ENCODE measurements at regions not wholly inside any gene's neighbourhood (a gene's known extent, or its start where the extent isn't known, plus 50 kb on each side); places are given as distances from the start of the nearest gene placed in this dataset.

DNA sequence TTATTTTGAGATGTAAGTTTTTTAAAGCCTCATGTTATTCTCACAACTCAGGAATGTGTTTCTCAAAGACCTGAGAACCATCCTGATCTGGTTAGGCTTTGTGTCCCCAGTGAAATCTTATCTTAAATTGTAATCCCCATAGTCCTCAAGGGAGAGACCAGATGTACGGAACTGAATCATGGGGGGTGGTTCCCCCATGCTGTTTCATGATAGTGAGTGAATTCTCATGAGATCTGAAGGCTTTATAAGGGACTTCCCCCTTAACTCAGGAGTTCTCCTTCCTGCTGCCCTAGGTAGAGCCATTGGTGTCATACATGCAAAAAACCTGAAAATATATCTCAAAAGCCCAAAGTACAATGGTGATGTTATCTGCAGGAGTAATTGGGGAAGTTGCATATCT, 836.7 kb downstream of the CBLN2 start:
- no peak for DNase-seq (ENCODE audit: low spot score)
- Mint-ChIP-seq H3K4me1 (no peaks in the 10 kb centered on the region), H3K9me3 (peaks cover 90% of the 10 kb centered on the region), H3K27ac (no peak overlapping the region), H3K4me3 (no peak overlapping the region), H3K27me3 (ENCODE audit: low read depth) (no peaks in the 10 kb centered on the region; the same call in 1 of the 2 replicates), H3K36me3 (peaks cover 62% of the 10 kb centered on the region)
- TF ChIP-seq, protein P1, sequence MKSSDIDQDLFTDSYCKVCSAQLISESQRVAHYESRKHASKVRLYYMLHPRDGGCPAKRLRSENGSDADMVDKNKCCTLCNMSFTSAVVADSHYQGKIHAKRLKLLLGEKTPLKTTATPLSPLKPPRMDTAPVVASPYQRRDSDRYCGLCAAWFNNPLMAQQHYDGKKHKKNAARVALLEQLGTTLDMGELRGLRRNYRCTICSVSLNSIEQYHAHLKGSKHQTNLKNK (CRISPR knock-in tag; IDR thresholded peaks at IDR 0.05) = no peak
- TF ChIP-seq FOXJ3 (CRISPR knock-in tag; IDR thresholded peaks at IDR 0.05; ENCODE audit: borderline replicate concordance) (no peak), ATF1 (CRISPR knock-in tag; IDR thresholded peaks at IDR 0.05) (no peak), ZNF317 (CRISPR knock-in tag; IDR thresholded peaks at IDR 0.05; ENCODE audit: borderline replicate concordance, low read depth) (no peak), GRHL2 (CRISPR knock-in tag; IDR thresholded peaks at IDR 0.05; ENCODE audit: insufficient replicate concordance, severe bottlenecking) (no peak), NR3C1 (CRISPR knock-in tag; conservative IDR thresholded peaks at IDR 0.05; ENCODE audit: low read depth) (no peak), ZNF396 (CRISPR knock-in tag; IDR thresholded peaks at IDR 0.05; ENCODE audit: borderline replicate concordance) (no peak), ZNF219 (CRISPR knock-in tag; IDR thresholded peaks at IDR 0.05; ENCODE audit: borderline replicate concordance) (no peak), NR1H2 (CRISPR knock-in tag; IDR thresholded peaks at IDR 0.05) (no peak), HMGA2 (CRISPR knock-in tag; IDR thresholded peaks at IDR 0.05) (no peak), EMX1 (CRISPR knock-in tag; IDR thresholded peaks at IDR 0.05) (no peak)
- TF ChIP-seq, protein P2, sequence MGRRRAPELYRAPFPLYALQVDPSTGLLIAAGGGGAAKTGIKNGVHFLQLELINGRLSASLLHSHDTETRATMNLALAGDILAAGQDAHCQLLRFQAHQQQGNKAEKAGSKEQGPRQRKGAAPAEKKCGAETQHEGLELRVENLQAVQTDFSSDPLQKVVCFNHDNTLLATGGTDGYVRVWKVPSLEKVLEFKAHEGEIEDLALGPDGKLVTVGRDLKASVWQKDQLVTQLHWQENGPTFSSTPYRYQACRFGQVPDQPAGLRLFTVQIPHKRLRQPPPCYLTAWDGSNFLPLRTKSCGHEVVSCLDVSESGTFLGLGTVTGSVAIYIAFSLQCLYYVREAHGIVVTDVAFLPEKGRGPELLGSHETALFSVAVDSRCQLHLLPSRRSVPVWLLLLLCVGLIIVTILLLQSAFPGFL (CRISPR knock-in tag; IDR thresholded peaks at IDR 0.05; ENCODE audit: borderline replicate concordance) = no peak
- TF ChIP-seq, protein P3, sequence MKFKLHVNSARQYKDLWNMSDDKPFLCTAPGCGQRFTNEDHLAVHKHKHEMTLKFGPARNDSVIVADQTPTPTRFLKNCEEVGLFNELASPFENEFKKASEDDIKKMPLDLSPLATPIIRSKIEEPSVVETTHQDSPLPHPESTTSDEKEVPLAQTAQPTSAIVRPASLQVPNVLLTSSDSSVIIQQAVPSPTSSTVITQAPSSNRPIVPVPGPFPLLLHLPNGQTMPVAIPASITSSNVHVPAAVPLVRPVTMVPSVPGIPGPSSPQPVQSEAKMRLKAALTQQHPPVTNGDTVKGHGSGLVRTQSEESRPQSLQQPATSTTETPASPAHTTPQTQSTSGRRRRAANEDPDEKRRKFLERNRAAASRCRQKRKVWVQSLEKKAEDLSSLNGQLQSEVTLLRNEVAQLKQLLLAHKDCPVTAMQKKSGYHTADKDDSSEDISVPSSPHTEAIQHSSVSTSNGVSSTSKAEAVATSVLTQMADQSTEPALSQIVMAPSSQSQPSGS (CRISPR knock-in tag; IDR thresholded peaks at IDR 0.05; ENCODE audit: borderline replicate concordance, low read depth) = no peak
- TF ChIP-seq, protein P4, sequence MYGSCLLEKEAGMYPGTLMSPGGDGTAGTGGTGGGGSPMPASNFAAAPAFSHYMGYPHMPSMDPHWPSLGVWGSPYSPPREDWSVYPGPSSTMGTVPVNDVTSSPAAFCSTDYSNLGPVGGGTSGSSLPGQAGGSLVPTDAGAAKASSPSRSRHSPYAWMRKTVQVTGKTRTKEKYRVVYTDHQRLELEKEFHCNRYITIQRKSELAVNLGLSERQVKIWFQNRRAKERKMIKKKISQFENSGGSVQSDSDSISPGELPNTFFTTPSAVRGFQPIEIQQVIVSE (CRISPR knock-in tag; IDR thresholded peaks at IDR 0.05; ENCODE audit: borderline replicate concordance) = no peak
- TF ChIP-seq, protein P5, sequence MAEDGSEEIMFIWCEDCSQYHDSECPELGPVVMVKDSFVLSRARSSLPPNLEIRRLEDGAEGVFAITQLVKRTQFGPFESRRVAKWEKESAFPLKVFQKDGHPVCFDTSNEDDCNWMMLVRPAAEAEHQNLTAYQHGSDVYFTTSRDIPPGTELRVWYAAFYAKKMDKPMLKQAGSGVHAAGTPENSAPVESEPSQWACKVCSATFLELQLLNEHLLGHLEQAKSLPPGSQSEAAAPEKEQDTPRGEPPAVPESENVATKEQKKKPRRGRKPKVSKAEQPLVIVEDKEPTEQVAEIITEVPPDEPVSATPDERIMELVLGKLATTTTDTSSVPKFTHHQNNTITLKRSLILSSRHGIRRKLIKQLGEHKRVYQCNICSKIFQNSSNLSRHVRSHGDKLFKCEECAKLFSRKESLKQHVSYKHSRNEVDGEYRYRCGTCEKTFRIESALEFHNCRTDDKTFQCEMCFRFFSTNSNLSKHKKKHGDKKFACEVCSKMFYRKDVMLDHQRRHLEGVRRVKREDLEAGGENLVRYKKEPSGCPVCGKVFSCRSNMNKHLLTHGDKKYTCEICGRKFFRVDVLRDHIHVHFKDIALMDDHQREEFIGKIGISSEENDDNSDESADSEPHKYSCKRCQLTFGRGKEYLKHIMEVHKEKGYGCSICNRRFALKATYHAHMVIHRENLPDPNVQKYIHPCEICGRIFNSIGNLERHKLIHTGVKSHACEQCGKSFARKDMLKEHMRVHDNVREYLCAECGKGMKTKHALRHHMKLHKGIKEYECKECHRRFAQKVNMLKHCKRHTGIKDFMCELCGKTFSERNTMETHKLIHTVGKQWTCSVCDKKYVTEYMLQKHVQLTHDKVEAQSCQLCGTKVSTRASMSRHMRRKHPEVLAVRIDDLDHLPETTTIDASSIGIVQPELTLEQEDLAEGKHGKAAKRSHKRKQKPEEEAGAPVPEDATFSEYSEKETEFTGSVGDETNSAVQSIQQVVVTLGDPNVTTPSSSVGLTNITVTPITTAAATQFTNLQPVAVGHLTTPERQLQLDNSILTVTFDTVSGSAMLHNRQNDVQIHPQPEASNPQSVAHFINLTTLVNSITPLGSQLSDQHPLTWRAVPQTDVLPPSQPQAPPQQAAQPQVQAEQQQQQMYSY (CRISPR knock-in tag; IDR thresholded peaks at IDR 0.05) = no peak
- TF ChIP-seq, protein P6, sequence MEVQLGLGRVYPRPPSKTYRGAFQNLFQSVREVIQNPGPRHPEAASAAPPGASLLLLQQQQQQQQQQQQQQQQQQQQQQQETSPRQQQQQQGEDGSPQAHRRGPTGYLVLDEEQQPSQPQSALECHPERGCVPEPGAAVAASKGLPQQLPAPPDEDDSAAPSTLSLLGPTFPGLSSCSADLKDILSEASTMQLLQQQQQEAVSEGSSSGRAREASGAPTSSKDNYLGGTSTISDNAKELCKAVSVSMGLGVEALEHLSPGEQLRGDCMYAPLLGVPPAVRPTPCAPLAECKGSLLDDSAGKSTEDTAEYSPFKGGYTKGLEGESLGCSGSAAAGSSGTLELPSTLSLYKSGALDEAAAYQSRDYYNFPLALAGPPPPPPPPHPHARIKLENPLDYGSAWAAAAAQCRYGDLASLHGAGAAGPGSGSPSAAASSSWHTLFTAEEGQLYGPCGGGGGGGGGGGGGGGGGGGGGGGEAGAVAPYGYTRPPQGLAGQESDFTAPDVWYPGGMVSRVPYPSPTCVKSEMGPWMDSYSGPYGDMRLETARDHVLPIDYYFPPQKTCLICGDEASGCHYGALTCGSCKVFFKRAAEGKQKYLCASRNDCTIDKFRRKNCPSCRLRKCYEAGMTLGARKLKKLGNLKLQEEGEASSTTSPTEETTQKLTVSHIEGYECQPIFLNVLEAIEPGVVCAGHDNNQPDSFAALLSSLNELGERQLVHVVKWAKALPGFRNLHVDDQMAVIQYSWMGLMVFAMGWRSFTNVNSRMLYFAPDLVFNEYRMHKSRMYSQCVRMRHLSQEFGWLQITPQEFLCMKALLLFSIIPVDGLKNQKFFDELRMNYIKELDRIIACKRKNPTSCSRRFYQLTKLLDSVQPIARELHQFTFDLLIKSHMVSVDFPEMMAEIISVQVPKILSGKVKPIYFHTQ (CRISPR knock-in tag; IDR thresholded peaks at IDR 0.05) = no peak
- TF ChIP-seq, protein P7, sequence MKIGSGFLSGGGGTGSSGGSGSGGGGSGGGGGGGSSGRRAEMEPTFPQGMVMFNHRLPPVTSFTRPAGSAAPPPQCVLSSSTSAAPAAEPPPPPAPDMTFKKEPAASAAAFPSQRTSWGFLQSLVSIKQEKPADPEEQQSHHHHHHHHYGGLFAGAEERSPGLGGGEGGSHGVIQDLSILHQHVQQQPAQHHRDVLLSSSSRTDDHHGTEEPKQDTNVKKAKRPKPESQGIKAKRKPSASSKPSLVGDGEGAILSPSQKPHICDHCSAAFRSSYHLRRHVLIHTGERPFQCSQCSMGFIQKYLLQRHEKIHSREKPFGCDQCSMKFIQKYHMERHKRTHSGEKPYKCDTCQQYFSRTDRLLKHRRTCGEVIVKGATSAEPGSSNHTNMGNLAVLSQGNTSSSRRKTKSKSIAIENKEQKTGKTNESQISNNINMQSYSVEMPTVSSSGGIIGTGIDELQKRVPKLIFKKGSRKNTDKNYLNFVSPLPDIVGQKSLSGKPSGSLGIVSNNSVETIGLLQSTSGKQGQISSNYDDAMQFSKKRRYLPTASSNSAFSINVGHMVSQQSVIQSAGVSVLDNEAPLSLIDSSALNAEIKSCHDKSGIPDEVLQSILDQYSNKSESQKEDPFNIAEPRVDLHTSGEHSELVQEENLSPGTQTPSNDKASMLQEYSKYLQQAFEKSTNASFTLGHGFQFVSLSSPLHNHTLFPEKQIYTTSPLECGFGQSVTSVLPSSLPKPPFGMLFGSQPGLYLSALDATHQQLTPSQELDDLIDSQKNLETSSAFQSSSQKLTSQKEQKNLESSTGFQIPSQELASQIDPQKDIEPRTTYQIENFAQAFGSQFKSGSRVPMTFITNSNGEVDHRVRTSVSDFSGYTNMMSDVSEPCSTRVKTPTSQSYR (CRISPR knock-in tag; IDR thresholded peaks at IDR 0.05) = no peak
- no peak for ATAC-seq
- POLR2A ChIA-PET = no interaction called here
- CTCF ChIA-PET = no interaction called here
